ENCODE measurements at regions not wholly inside any gene's neighbourhood (a gene's known extent, or its start where the extent isn't known, plus 50 kb on each side); places are given as distances from the start of the nearest gene placed in this dataset.

DNA sequence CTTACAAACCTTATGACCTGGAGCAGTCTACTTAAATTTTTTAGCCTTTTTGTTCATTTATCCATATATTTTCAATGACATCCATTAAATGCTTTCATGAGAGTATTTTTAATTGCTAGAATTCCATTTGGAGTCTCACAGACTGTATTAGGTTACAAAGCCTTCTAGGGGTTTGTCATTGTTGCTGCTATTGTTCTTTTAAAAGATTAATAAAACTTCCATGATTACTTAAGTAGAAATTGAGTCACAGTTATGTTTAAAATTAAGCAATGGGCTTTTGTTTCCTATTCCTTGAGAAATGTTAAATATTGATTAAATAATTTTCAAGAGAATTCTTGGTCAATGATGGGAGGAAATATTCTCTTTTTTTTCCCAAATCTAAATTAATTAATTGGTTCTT is 1408.4 kb upstream of the RAG2 start:
- CTCF ChIA-PET: no interaction called here
- ATAC-seq: no peak

More for the DNA sequence above, 1408.4 kb upstream of the RAG2 start:
- Mint-ChIP-seq H3K4me1 (no peaks in the 10 kb centered on the region), H3K4me3 (no peak overlapping the region), H3K9me3 (peaks cover 68% of the 10 kb centered on the region), H3K27me3 (ENCODE audit: low read depth) (peaks cover 8% of the 10 kb centered on the region; the same call in 1 of the 2 replicates), H3K36me3 (peaks cover 52% of the 10 kb centered on the region), H3K27ac (no peak overlapping the region)
- POLR2A ChIA-PET: no interaction called here
- no peak for DNase-seq (ENCODE audit: low spot score)
- TF ChIP-seq, protein P1, sequence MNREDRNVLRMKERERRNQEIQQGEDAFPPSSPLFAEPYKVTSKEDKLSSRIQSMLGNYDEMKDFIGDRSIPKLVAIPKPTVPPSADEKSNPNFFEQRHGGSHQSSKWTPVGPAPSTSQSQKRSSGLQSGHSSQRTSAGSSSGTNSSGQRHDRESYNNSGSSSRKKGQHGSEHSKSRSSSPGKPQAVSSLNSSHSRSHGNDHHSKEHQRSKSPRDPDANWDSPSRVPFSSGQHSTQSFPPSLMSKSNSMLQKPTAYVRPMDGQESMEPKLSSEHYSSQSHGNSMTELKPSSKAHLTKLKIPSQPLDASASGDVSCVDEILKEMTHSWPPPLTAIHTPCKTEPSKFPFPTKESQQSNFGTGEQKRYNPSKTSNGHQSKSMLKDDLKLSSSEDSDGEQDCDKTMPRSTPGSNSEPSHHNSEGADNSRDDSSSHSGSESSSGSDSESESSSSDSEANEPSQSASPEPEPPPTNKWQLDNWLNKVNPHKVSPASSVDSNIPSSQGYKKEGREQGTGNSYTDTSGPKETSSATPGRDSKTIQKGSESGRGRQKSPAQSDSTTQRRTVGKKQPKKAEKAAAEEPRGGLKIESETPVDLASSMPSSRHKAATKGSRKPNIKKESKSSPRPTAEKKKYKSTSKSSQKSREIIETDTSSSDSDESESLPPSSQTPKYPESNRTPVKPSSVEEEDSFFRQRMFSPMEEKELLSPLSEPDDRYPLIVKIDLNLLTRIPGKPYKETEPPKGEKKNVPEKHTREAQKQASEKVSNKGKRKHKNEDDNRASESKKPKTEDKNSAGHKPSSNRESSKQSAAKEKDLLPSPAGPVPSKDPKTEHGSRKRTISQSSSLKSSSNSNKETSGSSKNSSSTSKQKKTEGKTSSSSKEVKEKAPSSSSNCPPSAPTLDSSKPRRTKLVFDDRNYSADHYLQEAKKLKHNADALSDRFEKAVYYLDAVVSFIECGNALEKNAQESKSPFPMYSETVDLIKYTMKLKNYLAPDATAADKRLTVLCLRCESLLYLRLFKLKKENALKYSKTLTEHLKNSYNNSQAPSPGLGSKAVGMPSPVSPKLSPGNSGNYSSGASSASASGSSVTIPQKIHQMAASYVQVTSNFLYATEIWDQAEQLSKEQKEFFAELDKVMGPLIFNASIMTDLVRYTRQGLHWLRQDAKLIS (CRISPR knock-in tag; IDR thresholded peaks at IDR 0.05; ENCODE audit: borderline replicate concordance): no peak
- TF ChIP-seq, protein P2, sequence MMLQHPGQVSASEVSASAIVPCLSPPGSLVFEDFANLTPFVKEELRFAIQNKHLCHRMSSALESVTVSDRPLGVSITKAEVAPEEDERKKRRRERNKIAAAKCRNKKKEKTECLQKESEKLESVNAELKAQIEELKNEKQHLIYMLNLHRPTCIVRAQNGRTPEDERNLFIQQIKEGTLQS (CRISPR knock-in tag; conservative IDR thresholded peaks at IDR 0.05): no peak
- TF ChIP-seq ZNF396 (CRISPR knock-in tag; IDR thresholded peaks at IDR 0.05; ENCODE audit: borderline replicate concordance) (no peak), EMX1 (CRISPR knock-in tag; IDR thresholded peaks at IDR 0.05) (no peak), ETV6 (CRISPR knock-in tag; IDR thresholded peaks at IDR 0.05) (no peak), JUN (CRISPR knock-in tag; IDR thresholded peaks at IDR 0.05) (no peak), ZNF263 (CRISPR knock-in tag; IDR thresholded peaks at IDR 0.05; ENCODE audit: low read depth) (no peak), KAT7 (CRISPR knock-in tag; IDR thresholded peaks at IDR 0.05; ENCODE audit: borderline replicate concordance) (no peak), ZNF219 (CRISPR knock-in tag; IDR thresholded peaks at IDR 0.05; ENCODE audit: borderline replicate concordance) (no peak), GABPB1 (CRISPR knock-in tag; IDR thresholded peaks at IDR 0.05) (no peak), MXD4 (CRISPR knock-in tag; IDR thresholded peaks at IDR 0.05; ENCODE audit: borderline replicate concordance) (no peak), ZNF232 (CRISPR knock-in tag; IDR thresholded peaks at IDR 0.05) (no peak), SOX15 (CRISPR knock-in tag; IDR thresholded peaks at IDR 0.05) (no peak), ZNF121 (CRISPR knock-in tag; IDR thresholded peaks at IDR 0.05) (no peak), NFYB (CRISPR knock-in tag; conservative IDR thresholded peaks at IDR 0.05; ENCODE audit: low read depth) (no peak)
- TF ChIP-seq, protein P3, sequence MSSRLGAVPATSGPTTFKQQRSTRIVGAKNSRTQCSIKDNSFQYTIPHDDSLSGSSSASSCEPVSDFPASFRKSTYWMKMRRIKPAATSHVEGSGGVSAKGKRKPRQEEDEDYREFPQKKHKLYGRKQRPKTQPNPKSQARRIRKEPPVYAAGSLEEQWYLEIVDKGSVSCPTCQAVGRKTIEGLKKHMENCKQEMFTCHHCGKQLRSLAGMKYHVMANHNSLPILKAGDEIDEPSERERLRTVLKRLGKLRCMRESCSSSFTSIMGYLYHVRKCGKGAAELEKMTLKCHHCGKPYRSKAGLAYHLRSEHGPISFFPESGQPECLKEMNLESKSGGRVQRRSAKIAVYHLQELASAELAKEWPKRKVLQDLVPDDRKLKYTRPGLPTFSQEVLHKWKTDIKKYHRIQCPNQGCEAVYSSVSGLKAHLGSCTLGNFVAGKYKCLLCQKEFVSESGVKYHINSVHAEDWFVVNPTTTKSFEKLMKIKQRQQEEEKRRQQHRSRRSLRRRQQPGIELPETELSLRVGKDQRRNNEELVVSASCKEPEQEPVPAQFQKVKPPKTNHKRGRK (CRISPR knock-in tag; IDR thresholded peaks at IDR 0.05; ENCODE audit: borderline replicate concordance): no peak
- TF ChIP-seq, protein P4, sequence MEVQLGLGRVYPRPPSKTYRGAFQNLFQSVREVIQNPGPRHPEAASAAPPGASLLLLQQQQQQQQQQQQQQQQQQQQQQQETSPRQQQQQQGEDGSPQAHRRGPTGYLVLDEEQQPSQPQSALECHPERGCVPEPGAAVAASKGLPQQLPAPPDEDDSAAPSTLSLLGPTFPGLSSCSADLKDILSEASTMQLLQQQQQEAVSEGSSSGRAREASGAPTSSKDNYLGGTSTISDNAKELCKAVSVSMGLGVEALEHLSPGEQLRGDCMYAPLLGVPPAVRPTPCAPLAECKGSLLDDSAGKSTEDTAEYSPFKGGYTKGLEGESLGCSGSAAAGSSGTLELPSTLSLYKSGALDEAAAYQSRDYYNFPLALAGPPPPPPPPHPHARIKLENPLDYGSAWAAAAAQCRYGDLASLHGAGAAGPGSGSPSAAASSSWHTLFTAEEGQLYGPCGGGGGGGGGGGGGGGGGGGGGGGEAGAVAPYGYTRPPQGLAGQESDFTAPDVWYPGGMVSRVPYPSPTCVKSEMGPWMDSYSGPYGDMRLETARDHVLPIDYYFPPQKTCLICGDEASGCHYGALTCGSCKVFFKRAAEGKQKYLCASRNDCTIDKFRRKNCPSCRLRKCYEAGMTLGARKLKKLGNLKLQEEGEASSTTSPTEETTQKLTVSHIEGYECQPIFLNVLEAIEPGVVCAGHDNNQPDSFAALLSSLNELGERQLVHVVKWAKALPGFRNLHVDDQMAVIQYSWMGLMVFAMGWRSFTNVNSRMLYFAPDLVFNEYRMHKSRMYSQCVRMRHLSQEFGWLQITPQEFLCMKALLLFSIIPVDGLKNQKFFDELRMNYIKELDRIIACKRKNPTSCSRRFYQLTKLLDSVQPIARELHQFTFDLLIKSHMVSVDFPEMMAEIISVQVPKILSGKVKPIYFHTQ (CRISPR knock-in tag; IDR thresholded peaks at IDR 0.05): no peak
- TF ChIP-seq, protein P5, sequence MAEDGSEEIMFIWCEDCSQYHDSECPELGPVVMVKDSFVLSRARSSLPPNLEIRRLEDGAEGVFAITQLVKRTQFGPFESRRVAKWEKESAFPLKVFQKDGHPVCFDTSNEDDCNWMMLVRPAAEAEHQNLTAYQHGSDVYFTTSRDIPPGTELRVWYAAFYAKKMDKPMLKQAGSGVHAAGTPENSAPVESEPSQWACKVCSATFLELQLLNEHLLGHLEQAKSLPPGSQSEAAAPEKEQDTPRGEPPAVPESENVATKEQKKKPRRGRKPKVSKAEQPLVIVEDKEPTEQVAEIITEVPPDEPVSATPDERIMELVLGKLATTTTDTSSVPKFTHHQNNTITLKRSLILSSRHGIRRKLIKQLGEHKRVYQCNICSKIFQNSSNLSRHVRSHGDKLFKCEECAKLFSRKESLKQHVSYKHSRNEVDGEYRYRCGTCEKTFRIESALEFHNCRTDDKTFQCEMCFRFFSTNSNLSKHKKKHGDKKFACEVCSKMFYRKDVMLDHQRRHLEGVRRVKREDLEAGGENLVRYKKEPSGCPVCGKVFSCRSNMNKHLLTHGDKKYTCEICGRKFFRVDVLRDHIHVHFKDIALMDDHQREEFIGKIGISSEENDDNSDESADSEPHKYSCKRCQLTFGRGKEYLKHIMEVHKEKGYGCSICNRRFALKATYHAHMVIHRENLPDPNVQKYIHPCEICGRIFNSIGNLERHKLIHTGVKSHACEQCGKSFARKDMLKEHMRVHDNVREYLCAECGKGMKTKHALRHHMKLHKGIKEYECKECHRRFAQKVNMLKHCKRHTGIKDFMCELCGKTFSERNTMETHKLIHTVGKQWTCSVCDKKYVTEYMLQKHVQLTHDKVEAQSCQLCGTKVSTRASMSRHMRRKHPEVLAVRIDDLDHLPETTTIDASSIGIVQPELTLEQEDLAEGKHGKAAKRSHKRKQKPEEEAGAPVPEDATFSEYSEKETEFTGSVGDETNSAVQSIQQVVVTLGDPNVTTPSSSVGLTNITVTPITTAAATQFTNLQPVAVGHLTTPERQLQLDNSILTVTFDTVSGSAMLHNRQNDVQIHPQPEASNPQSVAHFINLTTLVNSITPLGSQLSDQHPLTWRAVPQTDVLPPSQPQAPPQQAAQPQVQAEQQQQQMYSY (CRISPR knock-in tag; IDR thresholded peaks at IDR 0.05): no peak
- TF ChIP-seq, protein P6, sequence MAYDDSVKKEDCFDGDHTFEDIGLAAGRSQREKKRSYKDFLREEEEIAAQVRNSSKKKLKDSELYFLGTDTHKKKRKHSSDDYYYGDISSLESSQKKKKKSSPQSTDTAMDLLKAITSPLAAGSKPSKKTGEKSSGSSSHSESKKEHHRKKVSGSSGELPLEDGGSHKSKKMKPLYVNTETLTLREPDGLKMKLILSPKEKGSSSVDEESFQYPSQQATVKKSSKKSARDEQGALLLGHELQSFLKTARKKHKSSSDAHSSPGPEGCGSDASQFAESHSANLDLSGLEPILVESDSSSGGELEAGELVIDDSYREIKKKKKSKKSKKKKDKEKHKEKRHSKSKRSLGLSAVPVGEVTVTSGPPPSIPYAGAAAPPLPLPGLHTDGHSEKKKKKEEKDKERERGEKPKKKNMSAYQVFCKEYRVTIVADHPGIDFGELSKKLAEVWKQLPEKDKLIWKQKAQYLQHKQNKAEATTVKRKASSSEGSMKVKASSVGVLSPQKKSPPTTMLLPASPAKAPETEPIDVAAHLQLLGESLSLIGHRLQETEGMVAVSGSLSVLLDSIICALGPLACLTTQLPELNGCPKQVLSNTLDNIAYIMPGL (CRISPR knock-in tag; IDR thresholded peaks at IDR 0.05): no peak

Data from WTC11 (cell line).